COLO668 (cell line): ENCODE measurements at regions not wholly inside any gene's neighbourhood (a gene's known extent, or its start where the extent isn't known, plus 50 kb on each side); places are given as distances from the start of the nearest gene placed in this dataset.

Experiments
- DNase-seq: peaks from one replicate; lab custom pipeline; 2025; ENCODE audit not compliant: unreplicated experiment; lab: John Stamatoyannopoulos, UW

GRCh38 chr14:104355101-104356019, 217.0 kb downstream of the KIF26A start:
- DNase-seq = no peak

GRCh38 chr14:104356020-104356737, 217.8 kb downstream of the KIF26A start:
- no peak for DNase-seq

- no peak for DNase-seq
Measured at GRCh38 chr14:104356738-104357688, 218.6 kb downstream of the KIF26A start.

- DNase-seq = no peak
Measured at GRCh38 chr14:104357689-104358527, 219.5 kb downstream of the KIF26A start.

- no peak for DNase-seq
Measured at GRCh38 chr14:104358528-104359300, 220.3 kb downstream of the KIF26A start.

GRCh38 chr14:104359301-104359968, 220.1 kb upstream of the C14orf180 start:
- DNase-seq = no peak

GRCh38 chr14:104359969-104360442, 219.6 kb upstream of the C14orf180 start:
- no peak for DNase-seq

GRCh38 chr14:104360501-104360900, 219.1 kb upstream of the C14orf180 start:
- DNase-seq = no peak

GRCh38 chr14:104361101-104361591, 218.4 kb upstream of the C14orf180 start:
- DNase-seq = no peak

- DNase-seq = no peak
Measured at GRCh38 chr14:104361921-104362681, 217.5 kb upstream of the C14orf180 start.

GRCh38 chr14:104362761-104363605, 216.6 kb upstream of the C14orf180 start:
- DNase-seq = no peak

GRCh38 chr14:104363891-104364760, 215.4 kb upstream of the C14orf180 start:
- peak; percentile 29 for DNase-seq

- DNase-seq = no peak
Measured at GRCh38 chr14:104364830-104365229, 214.7 kb upstream of the C14orf180 start.

- DNase-seq = no peak
Measured at GRCh38 chr14:104366931-104367865, 212.4 kb upstream of the C14orf180 start.
